ENCODE measurements at regions not wholly inside any gene's neighbourhood (a gene's known extent, or its start where the extent isn't known, plus 50 kb on each side); places are given as distances from the start of the nearest gene placed in this dataset.

GRCh38 chr1:172717722-172718465 lies 59.0 kb downstream of the FASLG start:
- no peak overlapping the region for H3K27ac ChIP-seq (ENCODE audit: insufficient read length, low read depth, low read length)
- H2BK20ac ChIP-seq (ENCODE audit: low read depth, low read length, poor library complexity, severe bottlenecking): no peak overlapping the region
- no peak overlapping the region for H4K91ac ChIP-seq (ENCODE audit: insufficient read length, low read depth, low read length)
- no peak overlapping the region for H4K5ac ChIP-seq (ENCODE audit: insufficient read length, low read depth, low read length)
- Mint-ChIP-seq H3K27ac (no peak overlapping the region), H3K9me3 (no peaks in the 10 kb centered on the region), H3K4me1 (peaks cover 30 to 34% of the 10 kb centered on the region in 2 experiments), H3K36me3 (ENCODE audit: insufficient read depth in 1 of 3, low read depth in 3 of 3) (no peaks in the 10 kb centered on the region), H3K4me3 (no peak overlapping the region), H3K27me3 (ENCODE audit: low read depth) (no peaks in the 10 kb centered on the region)
- no peak overlapping the region for H2BK15ac ChIP-seq (ENCODE audit: low read depth, low read length)
- no CpG with 5 or more reads among the region's 3 CpGs for WGBS (ENCODE audit: extremely low coverage, insufficient read length, low lambda C conversion rate)
- H3K4ac ChIP-seq (ENCODE audit: low read depth, low read length): no peak overlapping the region
- DNase-seq: no peak
- no peak overlapping the region for H3K18ac ChIP-seq (ENCODE audit: insufficient read length, low read depth, low read length)
- no peaks in the 10 kb centered on the region for H3K23me2 ChIP-seq (ENCODE audit: insufficient read length, low read depth, low read length, poor library complexity, severe bottlenecking)
- no peak overlapping the region for H2AK5ac ChIP-seq (ENCODE audit: insufficient read length, low read length)
- no peak overlapping the region for H2BK12ac ChIP-seq (ENCODE audit: insufficient read length, low read depth, low read length)
- no peak overlapping the region for H3K14ac ChIP-seq (ENCODE audit: insufficient read depth, low read length)
- no peak overlapping the region for H3T11ph ChIP-seq (ENCODE audit: low read length)
- H3K79me2 ChIP-seq (ENCODE audit: insufficient read depth, low read length): no peaks in the 10 kb centered on the region
- no peaks in the 10 kb centered on the region for H3K4me1 ChIP-seq (ENCODE audit: insufficient read depth, low read length)
- H2BK120ac ChIP-seq (ENCODE audit: low read depth, low read length, poor library complexity, severe bottlenecking): no peak overlapping the region
- H3K23ac ChIP-seq (ENCODE audit: insufficient read length, low read depth, low read length): no peak overlapping the region
- H3K56ac ChIP-seq (ENCODE audit: insufficient read length, low read depth, low read length): no peak overlapping the region
- H4K20me1 ChIP-seq (ENCODE audit: control insufficient read depth, insufficient read depth, insufficient read length): no peaks in the 10 kb centered on the region
- H2AFZ ChIP-seq (ENCODE audit: low read length): no peak overlapping the region
- no peaks in the 10 kb centered on the region for H3K27me3 ChIP-seq (ENCODE audit: insufficient read depth, low read length)
- H4K8ac ChIP-seq (replicated peaks; ENCODE audit: insufficient read length, low read depth, low read length): no peak overlapping the region
- no peaks in the 10 kb centered on the region for H3K9me3 ChIP-seq (ENCODE audit: control insufficient read depth, low read depth, low read length)
- TF ChIP-seq CTCF (conservative IDR thresholded peaks at IDR 0.05): no peak
- no peaks in the 10 kb centered on the region for H3K79me1 ChIP-seq (ENCODE audit: insufficient read depth, low read depth, low read length, poor library complexity, severe bottlenecking)
- H3K4me2 ChIP-seq (ENCODE audit: insufficient read depth, insufficient read length, low read length): no peak overlapping the region
- no peak overlapping the region for H3K9ac ChIP-seq (ENCODE audit: extremely low read depth, insufficient read length, low read length)
- H2BK5ac ChIP-seq (ENCODE audit: insufficient read length, low read length): no peak overlapping the region

All from H9 (cell line).